H9 (cell line): ENCODE measurements at regions not wholly inside any gene's neighbourhood (a gene's known extent, or its start where the extent isn't known, plus 50 kb on each side); places are given as distances from the start of the nearest gene placed in this dataset.

Experiments
- DNase-seq: peaks from one replicate; pipeline ENCODE4 v3.0.0-alpha.2; 2017
- H2AFZ ChIP-seq: one replicate; pipeline ENCODE4 v1.6.1; 2013; ENCODE audit warnings: mild to moderate bottlenecking, low read length, control low read depth, moderate library complexity
- H2AK5ac ChIP-seq: 2 replicates; pipeline ENCODE4 v1.6.1; 2013; ENCODE audit warnings: low read length, control low read depth, mixed read lengths; ENCODE audit not compliant: insufficient read length
- H2BK120ac ChIP-seq: one replicate; pipeline ENCODE4 v1.6.1; 2013; ENCODE audit warnings: low read depth, mild to moderate bottlenecking, low read length, control low read depth, inconsistent platforms; ENCODE audit not compliant: poor library complexity, severe bottlenecking
- H2BK12ac ChIP-seq: 2 replicates; pipeline ENCODE4 v1.6.1; 2013; ENCODE audit warnings: low read length, control low read depth, mixed read lengths, low read depth; ENCODE audit not compliant: insufficient read length
- H2BK15ac ChIP-seq: 2 replicates; pipeline ENCODE4 v1.6.1; 2013; ENCODE audit warnings: low read depth, low read length, control low read depth
- H2BK20ac ChIP-seq: one replicate; pipeline ENCODE4 v1.6.1; 2013; ENCODE audit warnings: low read depth, mild to moderate bottlenecking, low read length, control low read depth, inconsistent platforms; ENCODE audit not compliant: poor library complexity, severe bottlenecking
- H2BK5ac ChIP-seq: 2 replicates; pipeline ENCODE4 v1.6.1; 2013; ENCODE audit warnings: low read length, control low read depth, mixed read lengths; ENCODE audit not compliant: insufficient read length
- H3K14ac ChIP-seq: 2 replicates; pipeline ENCODE4 v1.6.1; 2013; ENCODE audit warnings: low read length, control low read depth; ENCODE audit not compliant: insufficient read depth
- H3K18ac ChIP-seq: 2 replicates; pipeline ENCODE4 v1.6.1; 2013; ENCODE audit warnings: low read depth, mild to moderate bottlenecking, mixed read lengths, low read length, control low read depth; ENCODE audit not compliant: insufficient read length
- H3K23ac ChIP-seq: 2 replicates; pipeline ENCODE4 v1.6.1; 2013; ENCODE audit warnings: low read length, control low read depth, mixed read lengths, low read depth; ENCODE audit not compliant: insufficient read length
- H3K23me2 ChIP-seq: 2 replicates; pipeline ENCODE4 v1.6.1; 2013; ENCODE audit warnings: low read depth, mild to moderate bottlenecking, mixed read lengths, low read length, control low read depth; ENCODE audit not compliant: insufficient read length, poor library complexity, severe bottlenecking
- H3K27ac ChIP-seq: 2 replicates; pipeline ENCODE4 v1.5.1; 2013; ENCODE audit warnings: low read length, control low read depth, mixed read lengths, low read depth; ENCODE audit not compliant: insufficient read length
- H3K27me3 ChIP-seq: 2 replicates; pipeline ENCODE4 v1.6.1; 2013; ENCODE audit warnings: low read length, control low read depth, inconsistent platforms; ENCODE audit not compliant: insufficient read depth
- H3K4ac ChIP-seq: 2 replicates; pipeline ENCODE4 v1.6.1; 2013; ENCODE audit warnings: low read depth, mild to moderate bottlenecking, control low read depth, inconsistent platforms, low read length, moderate library complexity
- H3K4me1 ChIP-seq: 2 replicates; pipeline ENCODE4 v1.6.1; 2013; ENCODE audit warnings: low read length, control low read depth, inconsistent platforms; ENCODE audit not compliant: insufficient read depth
- H3K4me2 ChIP-seq: 2 replicates; pipeline ENCODE4 v1.6.1; 2013; ENCODE audit warnings: low read length, control low read depth, mixed read lengths; ENCODE audit not compliant: insufficient read length, insufficient read depth
- H3K56ac ChIP-seq: 2 replicates; pipeline ENCODE4 v1.6.1; 2013; ENCODE audit warnings: low read depth, mild to moderate bottlenecking, mixed read lengths, low read length, control low read depth; ENCODE audit not compliant: insufficient read length
- H3K79me1 ChIP-seq: 2 replicates; pipeline ENCODE4 v1.6.1; 2013; ENCODE audit warnings: low read depth, mild to moderate bottlenecking, moderate library complexity, low read length, control low read depth, inconsistent platforms; ENCODE audit not compliant: insufficient read depth, poor library complexity, severe bottlenecking
- H3K79me2 ChIP-seq: 2 replicates; pipeline ENCODE4 v1.6.1; 2013; ENCODE audit warnings: low read length, control low read depth, inconsistent platforms; ENCODE audit not compliant: insufficient read depth
- H3K9ac ChIP-seq: 2 replicates; pipeline ENCODE4 v1.6.1; 2013; ENCODE audit warnings: low read length, control low read depth, mixed read lengths; ENCODE audit not compliant: insufficient read length; ENCODE audit errors: extremely low read depth
- H3K9me3 ChIP-seq: one replicate; pipeline ENCODE4 v1.6.1; 2013; ENCODE audit warnings: low read depth, low read length, inconsistent platforms; ENCODE audit not compliant: control insufficient read depth
- H3T11ph ChIP-seq: one replicate; pipeline ENCODE4 v1.6.1; 2013; ENCODE audit warnings: mild to moderate bottlenecking, low read length, control low read depth, inconsistent platforms
- H4K20me1 ChIP-seq: one replicate; pipeline ENCODE4 v1.6.1; 2013; ENCODE audit not compliant: control insufficient read depth, insufficient read length, insufficient read depth
- H4K5ac ChIP-seq: 2 replicates; pipeline ENCODE4 v1.6.1; 2013; ENCODE audit warnings: low read depth, mild to moderate bottlenecking, mixed read lengths, low read length, control low read depth; ENCODE audit not compliant: insufficient read length
- H4K8ac ChIP-seq: replicated peaks from 2 replicates; pipeline ENCODE4 v1.6.1; 2013; ENCODE audit warnings: low read length, control low read depth, mixed read lengths, low read depth; ENCODE audit not compliant: insufficient read length
- H4K91ac ChIP-seq: 2 replicates; pipeline ENCODE4 v1.6.1; 2013; ENCODE audit warnings: low read depth, mild to moderate bottlenecking, moderate library complexity, mixed read lengths, low read length, control low read depth; ENCODE audit not compliant: insufficient read length
- H3K27ac Mint-ChIP-seq, 3 experiments: 2 replicates in 2 of 3; 3 replicates in 1 of 3; pipeline ENCODE4 v1.8.0; 2020 to 2021; ENCODE audit warnings: mixed read lengths in 3 of 3, mild to moderate bottlenecking in 1 of 3, moderate library complexity in 1 of 3
- H3K27me3 Mint-ChIP-seq: 2 replicates; pipeline ENCODE4 v1.8.0; 2021; ENCODE audit warnings: low read depth, mild to moderate bottlenecking, moderate library complexity, mixed read lengths
- H3K36me3 Mint-ChIP-seq, 3 experiments: 2 replicates in 2 of 3; 3 replicates in 1 of 3; pipeline ENCODE4 v1.8.0; 2020 to 2021; ENCODE audit warnings: low read depth in 3 of 3, mixed read lengths in 3 of 3; ENCODE audit not compliant: insufficient read depth in 1 of 3
- H3K4me1 Mint-ChIP-seq, 2 experiments: 2 replicates each; pipeline ENCODE4 v1.8.0; 2020; ENCODE audit warnings: mixed read lengths in 2 of 2
- H3K4me3 Mint-ChIP-seq, 2 experiments: 2 replicates in 1 of 2; 3 replicates in 1 of 2; pipeline ENCODE4 v1.8.0; 2020 to 2021; ENCODE audit warnings: mild to moderate bottlenecking in 2 of 2, mixed read lengths in 2 of 2, moderate library complexity in 1 of 2
- H3K9me3 Mint-ChIP-seq, 2 experiments: 2 replicates in 1 of 2; 3 replicates in 1 of 2; pipeline ENCODE4 v1.8.0; 2020; ENCODE audit warnings: mild to moderate bottlenecking in 2 of 2, mixed read lengths in 2 of 2, moderate library complexity in 1 of 2
- CTCF ChIP-seq: fragments of 200-600 bp; sonication (generic); conservative IDR thresholded peaks from 3 replicates; pipeline ENCODE4 v1.8.0; 2021; ENCODE audit warnings: antibody characterized with exemption, mild to moderate bottlenecking
- WGBS: extraction: QIAGEN DNeasy Blood & Tissue Kit; methylation state at CpG from one replicate; pipeline ENCODE4 v1.1.7; 2013; ENCODE audit warnings: missing lambda C conversion rate, low lambda C conversion rate, mixed read lengths; ENCODE audit not compliant: insufficient read length; ENCODE audit errors: extremely low coverage; 5-methylcytosine and 5-hydroxymethylcytosine counted together

GRCh38 chr9:715300-715699 lies 126.2 kb upstream of the DMRT1 start:
- no peak overlapping the region for H2AFZ ChIP-seq
- H2BK12ac ChIP-seq, result no peak overlapping the region
- WGBS, result no CpG with 5 or more reads among the region's 2 CpGs
- no peak for TF ChIP-seq CTCF
- H4K8ac ChIP-seq, result no peak overlapping the region
- H3K36me3 Mint-ChIP-seq, result peaks cover 19 to 26% (median 25%) of the 10 kb centered on the region in 3 experiments
- no peak overlapping the region for H2AK5ac ChIP-seq
- no peaks in the 10 kb centered on the region for H4K20me1 ChIP-seq
- H4K91ac ChIP-seq, result no peak overlapping the region
- H3K14ac ChIP-seq, result no peak overlapping the region
- H3K27ac ChIP-seq, result no peak overlapping the region
- no peak overlapping the region for H4K5ac ChIP-seq
- H3K56ac ChIP-seq, result no peak overlapping the region
- H3K9ac ChIP-seq, result no peak overlapping the region
- no peaks in the 10 kb centered on the region for H3K27me3 ChIP-seq
- no peak overlapping the region for H3K4ac ChIP-seq
- no peaks in the 10 kb centered on the region for H3K27me3 Mint-ChIP-seq
- no peak overlapping the region for H3T11ph ChIP-seq
- H3K79me1 ChIP-seq, result no peaks in the 10 kb centered on the region
- H3K23ac ChIP-seq, result no peak overlapping the region
- H3K4me2 ChIP-seq, result no peak overlapping the region
- no peak overlapping the region for H2BK120ac ChIP-seq
- H3K4me1 Mint-ChIP-seq, result peaks cover 4 to 6% of the 10 kb centered on the region in 2 experiments
- H2BK15ac ChIP-seq, result no peak overlapping the region
- H3K9me3 ChIP-seq, result no peaks in the 10 kb centered on the region
- H2BK20ac ChIP-seq, result no peak overlapping the region
- H3K23me2 ChIP-seq, result no peaks in the 10 kb centered on the region
- no peak overlapping the region for H3K27ac Mint-ChIP-seq
- H2BK5ac ChIP-seq, result no peak overlapping the region
- no peaks in the 10 kb centered on the region for H3K9me3 Mint-ChIP-seq
- H3K4me1 ChIP-seq, result no peaks in the 10 kb centered on the region; the same call in 1 of the 2 replicates
- H3K79me2 ChIP-seq, result no peaks in the 10 kb centered on the region
- no peak overlapping the region for H3K18ac ChIP-seq
- no peak for DNase-seq
- no peak overlapping the region for H3K4me3 Mint-ChIP-seq
